GM18867 (cell line): ENCODE measurements at regions not wholly inside any gene's neighbourhood (a gene's known extent, or its start where the extent isn't known, plus 50 kb on each side); places are given as distances from the start of the nearest gene placed in this dataset.
"Not testable (repeated sequence)": the region's sequence is repeated elsewhere in the genome, so short reads cannot be mapped to it uniquely, and the experiment has no call there.

Source experiments
- ATAC-seq: cut with Tn5 transposase; IDR thresholded peaks from one replicate; pipeline ENCODE4 v1.9.1; 2021; ENCODE audit warnings: mild to moderate bottlenecking, moderate library complexity; ENCODE audit not compliant: unreplicated experiment

DNA sequence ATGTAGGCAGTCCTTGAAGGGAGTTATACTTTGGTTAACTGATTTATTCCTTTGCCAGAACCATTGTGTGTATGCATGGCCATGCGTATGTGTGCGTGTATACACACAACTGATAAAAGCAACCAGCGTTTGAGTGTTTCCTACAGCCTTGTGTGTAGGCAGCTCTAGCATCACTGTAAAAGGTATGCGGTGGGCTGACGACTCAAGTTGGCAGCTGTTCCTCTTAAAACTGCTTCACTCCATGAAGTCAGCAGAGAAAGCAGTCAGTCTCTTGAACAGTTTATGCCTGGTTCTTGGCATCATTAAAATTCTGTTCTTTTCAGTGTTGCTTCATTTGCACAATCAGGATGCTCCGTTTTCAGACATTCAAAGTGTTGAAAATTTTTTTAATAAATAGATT, 103.5 kb upstream of the FRMPD4 start:
- ATAC-seq = no peak

DNA sequence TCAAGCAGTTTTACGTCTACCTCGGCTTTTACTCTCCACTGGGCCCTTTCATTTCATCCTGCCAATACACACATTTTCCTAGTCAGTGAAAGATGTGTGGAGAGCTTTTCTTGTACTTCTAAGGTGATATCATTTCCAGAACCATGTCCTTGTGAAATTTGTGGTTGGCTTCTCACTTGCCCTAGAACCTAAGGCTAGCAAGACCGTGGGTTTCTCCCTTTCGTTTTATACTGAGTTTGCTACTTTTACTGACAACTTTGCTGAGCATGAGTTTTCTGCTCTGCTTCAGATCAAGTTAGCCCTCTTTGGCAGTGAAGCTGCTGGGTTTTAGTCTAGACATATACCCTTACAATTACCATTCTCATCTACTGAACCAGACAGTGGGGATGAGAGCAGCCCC, 95.7 kb upstream of the FRMPD4 start:
- no peak for ATAC-seq

- no peak for ATAC-seq
These were observed 86.2 kb upstream of the FRMPD4 start for GRCh38 chrX:12052109-12052508.

GRCh38 chrX:12058087-12058486, 80.2 kb upstream of the FRMPD4 start:
- no peak for ATAC-seq

DNA sequence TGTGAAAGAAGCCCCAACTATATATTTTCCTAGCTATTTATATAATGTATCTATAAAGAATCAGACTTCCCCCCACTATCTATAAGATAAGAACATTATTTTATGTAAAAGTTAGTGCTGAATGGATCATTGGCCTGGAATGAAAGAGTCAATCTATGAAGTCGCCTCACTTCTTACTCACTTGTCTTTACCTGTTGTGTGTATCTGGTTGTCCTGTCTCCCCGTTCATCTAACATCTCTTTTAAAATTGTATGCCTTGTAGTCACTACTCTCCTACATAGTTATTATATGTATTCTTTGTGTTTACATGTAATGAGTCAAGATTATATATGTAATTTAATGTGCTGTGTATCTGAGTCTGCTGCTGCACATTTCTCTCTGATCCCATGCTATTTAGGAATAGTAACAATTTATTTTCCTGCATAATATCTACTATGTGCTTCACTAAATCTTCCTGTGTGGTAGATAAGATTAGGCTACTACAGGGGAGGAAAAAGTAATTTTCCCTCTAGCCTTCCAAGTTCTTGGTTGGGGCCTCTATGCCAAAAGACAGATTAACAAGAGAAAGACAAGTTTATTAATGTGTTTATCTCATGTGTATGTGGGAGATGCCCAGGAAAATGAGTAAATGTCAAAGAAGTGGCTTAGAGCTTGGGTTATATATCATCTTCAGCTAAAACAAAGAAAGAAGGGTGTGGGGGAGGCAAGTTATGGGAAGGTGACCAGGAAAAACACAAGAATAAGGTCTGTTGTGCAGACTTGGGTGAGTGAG, 77.6 kb upstream of the FRMPD4 start:
- ATAC-seq = no peak

- ATAC-seq = no peak
These were observed 73.0 kb upstream of the FRMPD4 start for GRCh38 chrX:12065251-12065650.

GRCh38 chrX:12076046-12076445, 62.2 kb upstream of the FRMPD4 start:
- no peak for ATAC-seq

GRCh38 chrX:12080265-12080664, 58.0 kb upstream of the FRMPD4 start:
- peak; percentile 78 for ATAC-seq

DNA sequence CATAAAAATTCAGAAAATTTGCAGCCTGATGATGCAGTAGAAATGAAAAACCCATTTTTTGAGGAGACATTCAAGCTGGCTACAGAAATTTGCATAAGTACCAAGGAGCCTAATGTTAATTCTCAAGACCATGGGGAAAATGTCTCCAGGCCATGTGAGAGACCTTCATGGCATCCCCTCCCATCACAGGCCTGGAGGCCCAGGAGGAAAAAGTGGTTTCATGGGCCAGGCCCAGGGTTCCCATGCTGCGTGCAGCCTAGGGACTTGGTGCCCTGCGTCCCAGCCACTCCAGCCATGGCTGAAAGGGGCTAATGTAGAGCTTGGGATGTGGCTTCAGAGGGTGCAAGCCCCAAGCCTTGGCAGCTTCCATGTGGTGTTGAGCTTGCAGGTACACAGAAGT, 55.3 kb upstream of the FRMPD4 start:
- ATAC-seq = not testable (repeated sequence)
